Suprapubic skin (tissue), 4 donors: ENCODE measurements at regions not wholly inside any gene's neighbourhood (a gene's known extent, or its start where the extent isn't known, plus 50 kb on each side); places are given as distances from the start of the nearest gene placed in this dataset.

Experiments used
- EP300 ChIP-seq: sonication (generic); formaldehyde crosslinking; IDR thresholded peaks from one replicate; pipeline ENCODE4 v1.6.1; 2017; ENCODE audit warnings: antibody characterized with exemption
- POLR2A ChIP-seq, 2 donors: fragments of 450-650 bp; IDR thresholded peaks; one replicate each; pipeline ENCODE4 v1.6.1; 2017; ENCODE audit warnings: antibody characterized with exemption in 2 of 2, mild to moderate bottlenecking in 2 of 2, moderate library complexity in 2 of 2
- POLR2AphosphoS5 ChIP-seq, 3 donors: sonication (generic); formaldehyde crosslinking; IDR thresholded peaks; one replicate each; pipeline ENCODE4 v1.6.1; 2017; ENCODE audit warnings: antibody characterized with exemption in 3 of 3
- TF ChIP-seq, protein P1 (sequence below), 2 donors: fragments of 200-600 bp in 1 of 2; fragments of 450-650 bp in 1 of 2; sonication (generic) in 1 of 2; IDR thresholded peaks; one replicate each; pipeline ENCODE4 v1.5.1; 2016 to 2019; ENCODE audit warnings: antibody characterized with exemption in 2 of 2, mild to moderate bottlenecking in 1 of 2, moderate library complexity in 1 of 2

DNA sequence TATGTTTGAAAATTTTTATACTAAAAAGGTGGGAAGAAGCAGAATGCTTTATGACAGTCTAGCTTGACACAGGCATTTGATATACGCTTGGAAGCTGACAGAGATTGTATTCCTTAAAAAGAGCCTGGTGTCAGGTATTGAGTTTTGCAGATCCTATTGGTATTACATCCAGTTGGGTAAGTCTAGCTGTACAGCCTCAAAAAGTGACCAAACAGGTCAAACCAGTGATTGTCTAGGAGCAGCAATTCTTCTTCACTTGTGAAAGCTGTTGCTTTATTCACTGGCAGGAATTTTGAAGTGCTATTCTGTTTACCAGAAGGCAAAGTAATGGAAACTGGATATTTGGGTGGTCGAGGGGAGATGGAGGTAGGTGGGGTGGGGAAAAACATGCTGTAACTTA, 77.5 kb downstream of the UCHL1 start:
- TF ChIP-seq, protein P1, sequence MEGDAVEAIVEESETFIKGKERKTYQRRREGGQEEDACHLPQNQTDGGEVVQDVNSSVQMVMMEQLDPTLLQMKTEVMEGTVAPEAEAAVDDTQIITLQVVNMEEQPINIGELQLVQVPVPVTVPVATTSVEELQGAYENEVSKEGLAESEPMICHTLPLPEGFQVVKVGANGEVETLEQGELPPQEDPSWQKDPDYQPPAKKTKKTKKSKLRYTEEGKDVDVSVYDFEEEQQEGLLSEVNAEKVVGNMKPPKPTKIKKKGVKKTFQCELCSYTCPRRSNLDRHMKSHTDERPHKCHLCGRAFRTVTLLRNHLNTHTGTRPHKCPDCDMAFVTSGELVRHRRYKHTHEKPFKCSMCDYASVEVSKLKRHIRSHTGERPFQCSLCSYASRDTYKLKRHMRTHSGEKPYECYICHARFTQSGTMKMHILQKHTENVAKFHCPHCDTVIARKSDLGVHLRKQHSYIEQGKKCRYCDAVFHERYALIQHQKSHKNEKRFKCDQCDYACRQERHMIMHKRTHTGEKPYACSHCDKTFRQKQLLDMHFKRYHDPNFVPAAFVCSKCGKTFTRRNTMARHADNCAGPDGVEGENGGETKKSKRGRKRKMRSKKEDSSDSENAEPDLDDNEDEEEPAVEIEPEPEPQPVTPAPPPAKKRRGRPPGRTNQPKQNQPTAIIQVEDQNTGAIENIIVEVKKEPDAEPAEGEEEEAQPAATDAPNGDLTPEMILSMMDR (IDR thresholded peaks at IDR 0.05), result no peak
- TF ChIP-seq POLR2A (IDR thresholded peaks at IDR 0.05), result no peak
- no peak for TF ChIP-seq POLR2AphosphoS5 (IDR thresholded peaks at IDR 0.05)
- TF ChIP-seq EP300, result no peak
